Endothelial cell (in vitro differentiated cells): ENCODE measurements at regions not wholly inside any gene's neighbourhood (a gene's known extent, or its start where the extent isn't known, plus 50 kb on each side); places are given as distances from the start of the nearest gene placed in this dataset.
"Not testable (repeated sequence)": the region's sequence is repeated elsewhere in the genome, so short reads cannot be mapped to it uniquely, and the experiment has no call there.

Experiments
- DNase-seq: peaks from one replicate; pipeline ENCODE4 v3.0.0; 2021; ENCODE audit warnings: low spot score
- H3K27ac Mint-ChIP-seq: one replicate; pipeline ENCODE4 v1.8.0; 2021; ENCODE audit warnings: mixed read lengths, inconsistent platforms; ENCODE audit not compliant: unreplicated experiment
- H3K27me3 Mint-ChIP-seq: one replicate; pipeline ENCODE4 v1.8.0; 2021; ENCODE audit warnings: mild to moderate bottlenecking, moderate library complexity, mixed read lengths, inconsistent platforms; ENCODE audit not compliant: unreplicated experiment
- H3K36me3 Mint-ChIP-seq: one replicate; pipeline ENCODE4 v1.8.0; 2021; ENCODE audit warnings: mild to moderate bottlenecking, low read depth, mixed read lengths, inconsistent platforms; ENCODE audit not compliant: unreplicated experiment
- H3K4me1 Mint-ChIP-seq: one replicate; pipeline ENCODE4 v1.8.0; 2021; ENCODE audit warnings: mild to moderate bottlenecking, mixed read lengths, inconsistent platforms; ENCODE audit not compliant: unreplicated experiment
- H3K4me3 Mint-ChIP-seq: one replicate; pipeline ENCODE4 v1.8.0; 2021; ENCODE audit warnings: mild to moderate bottlenecking, mixed read lengths, inconsistent platforms; ENCODE audit not compliant: unreplicated experiment
- H3K9me3 Mint-ChIP-seq: one replicate; pipeline ENCODE4 v1.8.0; 2021; ENCODE audit warnings: mixed read lengths, inconsistent platforms; ENCODE audit not compliant: unreplicated experiment
- TF ChIP-seq, protein P1 (sequence below): fragments of 200-600 bp; sonication (generic); IDR thresholded peaks from one replicate; pipeline ENCODE4 v1.5.0; 2021; ENCODE audit warnings: antibody characterized with exemption; ENCODE audit not compliant: unreplicated experiment

DNA sequence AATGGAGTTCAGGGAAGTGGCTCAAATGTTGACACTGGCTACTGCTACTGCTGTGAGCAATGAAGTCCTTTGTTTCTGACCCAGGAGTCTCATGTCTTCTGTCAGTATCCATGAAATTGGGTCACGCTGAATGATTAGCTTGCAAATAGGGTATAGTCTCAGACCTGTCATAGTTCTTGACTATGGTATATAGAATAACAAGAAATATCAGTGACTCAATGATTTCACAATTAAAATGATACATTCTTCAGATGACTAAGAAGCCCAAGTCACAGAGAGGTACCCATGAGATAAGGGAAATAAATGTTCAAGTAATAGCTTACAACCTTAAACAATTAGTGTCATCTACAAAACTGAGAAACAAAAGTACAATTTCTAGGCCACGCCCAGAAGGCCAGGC lies 89.3 kb downstream of the LYZL2 start:
- Mint-ChIP-seq H3K9me3 (no peaks in the 10 kb centered on the region), H3K4me1 (no peaks in the 10 kb centered on the region), H3K36me3 (no peaks in the 10 kb centered on the region), H3K4me3 (no peak overlapping the region), H3K27me3 (no peaks in the 10 kb centered on the region), H3K27ac (no peak overlapping the region)
- DNase-seq, result no peak
- TF ChIP-seq, protein P1, sequence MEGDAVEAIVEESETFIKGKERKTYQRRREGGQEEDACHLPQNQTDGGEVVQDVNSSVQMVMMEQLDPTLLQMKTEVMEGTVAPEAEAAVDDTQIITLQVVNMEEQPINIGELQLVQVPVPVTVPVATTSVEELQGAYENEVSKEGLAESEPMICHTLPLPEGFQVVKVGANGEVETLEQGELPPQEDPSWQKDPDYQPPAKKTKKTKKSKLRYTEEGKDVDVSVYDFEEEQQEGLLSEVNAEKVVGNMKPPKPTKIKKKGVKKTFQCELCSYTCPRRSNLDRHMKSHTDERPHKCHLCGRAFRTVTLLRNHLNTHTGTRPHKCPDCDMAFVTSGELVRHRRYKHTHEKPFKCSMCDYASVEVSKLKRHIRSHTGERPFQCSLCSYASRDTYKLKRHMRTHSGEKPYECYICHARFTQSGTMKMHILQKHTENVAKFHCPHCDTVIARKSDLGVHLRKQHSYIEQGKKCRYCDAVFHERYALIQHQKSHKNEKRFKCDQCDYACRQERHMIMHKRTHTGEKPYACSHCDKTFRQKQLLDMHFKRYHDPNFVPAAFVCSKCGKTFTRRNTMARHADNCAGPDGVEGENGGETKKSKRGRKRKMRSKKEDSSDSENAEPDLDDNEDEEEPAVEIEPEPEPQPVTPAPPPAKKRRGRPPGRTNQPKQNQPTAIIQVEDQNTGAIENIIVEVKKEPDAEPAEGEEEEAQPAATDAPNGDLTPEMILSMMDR, result no peak

DNA sequence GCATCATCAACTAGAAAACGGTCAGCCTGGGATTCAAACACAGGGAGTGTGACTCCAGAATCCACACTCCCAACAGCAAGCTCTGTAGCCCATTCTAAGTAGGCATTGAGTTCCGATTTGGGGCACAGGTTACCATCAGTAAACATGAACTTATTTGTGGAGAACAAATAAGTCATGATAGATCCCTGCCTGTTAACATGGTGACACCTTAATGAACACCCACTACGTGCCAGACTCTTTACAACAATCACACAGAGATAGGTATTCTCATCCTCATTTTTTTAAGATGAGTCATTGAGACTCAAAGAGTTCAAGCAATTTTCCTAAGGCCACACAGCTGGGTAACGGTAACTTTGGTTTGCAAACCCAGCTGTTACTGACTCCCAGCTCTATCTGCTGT lies 91.5 kb downstream of the LYZL2 start:
- Mint-ChIP-seq H3K4me1 (no peaks in the 10 kb centered on the region), H3K27ac (no peak overlapping the region), H3K27me3 (no peaks in the 10 kb centered on the region), H3K36me3 (no peaks in the 10 kb centered on the region), H3K4me3 (no peak overlapping the region), H3K9me3 (no peaks in the 10 kb centered on the region)
- no peak for DNase-seq
- TF ChIP-seq, protein P1, result no peak

DNA sequence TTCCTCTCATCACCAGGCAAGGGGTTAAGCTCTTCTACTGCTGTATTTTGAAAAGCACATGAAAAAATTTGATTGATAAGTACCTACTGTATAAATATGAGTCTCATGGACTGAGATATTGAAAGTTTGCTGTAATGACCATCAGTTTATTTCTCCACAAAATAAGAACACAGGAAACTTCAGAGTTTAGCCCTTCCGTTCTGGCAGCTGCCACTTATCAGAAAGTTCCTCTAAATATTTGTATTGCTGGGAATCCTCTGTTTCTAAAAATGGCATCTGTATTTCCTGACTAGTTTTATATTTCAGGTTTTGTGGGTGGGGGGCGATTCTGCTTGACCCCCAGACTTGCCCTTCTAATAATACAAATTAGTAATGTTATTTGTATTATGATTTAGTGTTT lies 92.0 kb downstream of the LYZL2 start:
- Mint-ChIP-seq H3K27me3 (no peaks in the 10 kb centered on the region), H3K4me1 (no peaks in the 10 kb centered on the region), H3K36me3 (no peaks in the 10 kb centered on the region), H3K9me3 (no peaks in the 10 kb centered on the region), H3K4me3 (no peak overlapping the region), H3K27ac (no peak overlapping the region)
- TF ChIP-seq, protein P1, result no peak
- DNase-seq, result no peak

DNA sequence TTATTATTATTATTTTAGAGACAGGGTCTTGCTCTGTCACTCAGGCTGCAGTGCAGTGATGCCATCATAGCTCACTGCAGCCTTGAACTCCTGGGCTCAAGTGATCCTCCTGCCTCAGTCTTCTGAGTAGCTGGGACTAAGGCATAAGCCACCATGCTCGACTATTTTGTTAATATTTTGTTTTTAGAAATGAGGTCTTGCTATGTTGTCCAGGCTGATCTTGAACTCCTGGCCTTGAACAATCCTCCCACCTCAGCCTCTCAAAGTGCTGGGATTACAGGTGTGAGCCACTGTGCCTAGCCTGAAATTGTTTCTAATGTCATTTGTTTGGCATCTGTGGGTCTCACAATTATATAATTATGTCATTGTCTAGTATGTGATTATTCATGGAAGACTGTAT lies 92.4 kb downstream of the LYZL2 start:
- not testable (repeated sequence) for DNase-seq, H3K4me3 Mint-ChIP-seq, H3K9me3 Mint-ChIP-seq, H3K4me1 Mint-ChIP-seq, H3K27me3 Mint-ChIP-seq, H3K36me3 Mint-ChIP-seq, H3K27ac Mint-ChIP-seq

DNA sequence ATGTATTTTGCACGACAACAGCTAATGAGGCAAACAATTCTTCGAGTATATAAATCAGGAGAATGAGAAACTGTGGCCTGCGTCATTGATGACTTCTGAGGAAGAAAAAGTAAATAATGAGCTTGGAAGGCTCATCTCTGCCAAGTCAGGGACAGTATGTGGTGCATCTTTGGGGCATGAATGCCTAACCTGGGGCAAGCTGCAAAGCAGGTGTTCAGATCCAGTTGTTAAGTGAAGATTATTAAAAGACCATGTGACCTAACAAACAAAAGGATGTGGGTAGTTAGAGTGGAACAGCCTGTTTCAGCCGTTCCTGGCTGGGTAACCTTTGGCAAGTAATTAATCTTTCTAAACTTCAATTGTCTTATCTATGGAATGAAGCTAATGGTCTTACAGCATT lies 93.0 kb downstream of the LYZL2 start:
- TF ChIP-seq, protein P1, result no peak
- no peaks in the 10 kb centered on the region for H3K27me3 Mint-ChIP-seq
- no peaks in the 10 kb centered on the region for H3K9me3 Mint-ChIP-seq
- H3K4me1 Mint-ChIP-seq, result no peaks in the 10 kb centered on the region
- no peak for DNase-seq
- H3K36me3 Mint-ChIP-seq, result no peaks in the 10 kb centered on the region
- no peak overlapping the region for H3K27ac Mint-ChIP-seq
- H3K4me3 Mint-ChIP-seq, result no peak overlapping the region

DNA sequence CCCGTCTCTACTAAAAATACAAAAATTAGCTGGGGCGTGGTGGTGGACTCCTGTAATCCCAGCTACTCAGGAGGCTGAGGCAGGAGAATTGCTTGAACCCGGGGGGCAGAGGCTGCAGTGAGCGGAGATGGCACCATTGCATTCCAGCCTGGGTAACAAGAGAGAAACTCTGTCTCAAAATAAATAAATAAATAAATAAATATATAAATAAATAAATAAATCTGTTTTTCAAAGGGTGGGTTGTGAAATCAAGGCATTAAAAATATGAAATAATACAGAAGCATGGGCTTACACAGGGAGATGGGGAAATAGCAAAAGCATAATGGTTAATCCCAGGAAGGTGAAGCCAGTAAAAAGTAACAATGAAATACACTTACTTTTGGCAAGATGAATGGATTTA lies 93.9 kb downstream of the LYZL2 start:
- Mint-ChIP-seq H3K27me3 (no peaks in the 10 kb centered on the region), H3K36me3 (no peaks in the 10 kb centered on the region), H3K27ac (no peak overlapping the region), H3K4me3 (no peak overlapping the region), H3K9me3 (no peaks in the 10 kb centered on the region), H3K4me1 (no peaks in the 10 kb centered on the region)
- no peak for DNase-seq
- TF ChIP-seq, protein P1, result no peak
